IPS-NIHi11 (cell line): ENCODE measurements at regions not wholly inside any gene's neighbourhood (a gene's known extent, or its start where the extent isn't known, plus 50 kb on each side); places are given as distances from the start of the nearest gene placed in this dataset.

Experiments used
- DNase-seq: peaks from one replicate; pipeline ENCODE4 v3.0.0; 2012; ENCODE audit warnings: mixed read lengths, low spot score

GRCh38 chr18:39749154-39749553 is 2183.6 kb upstream of the CELF4 start:
- no peak for DNase-seq

GRCh38 chr18:39748727-39749126 is 2183.1 kb upstream of the CELF4 start:
- no peak for DNase-seq

GRCh38 chr18:39746201-39746600 is 2180.6 kb upstream of the CELF4 start:
- DNase-seq: no peak

GRCh38 chr18:39743463-39743862 is 2177.9 kb upstream of the CELF4 start:
- DNase-seq: no peak

GRCh38 chr18:39741755-39742466 is 2176.3 kb upstream of the CELF4 start:
- no peak for DNase-seq

GRCh38 chr18:39737869-39738268 is 2172.3 kb upstream of the CELF4 start:
- DNase-seq: no peak

GRCh38 chr18:39732918-39733317 is 2167.3 kb upstream of the CELF4 start:
- no peak for DNase-seq

- no peak for DNase-seq
Observed at GRCh38 chr18:39730606-39731005, 2165.0 kb upstream of the CELF4 start.

- no peak for DNase-seq
Observed at GRCh38 chr18:39724652-39725051, 2159.1 kb upstream of the CELF4 start.

- no peak for DNase-seq
Observed at GRCh38 chr18:39721712-39722111, 2156.1 kb upstream of the CELF4 start.

GRCh38 chr18:39713961-39714360 is 2148.4 kb upstream of the CELF4 start:
- DNase-seq: no peak

- no peak for DNase-seq
Observed at GRCh38 chr18:39711701-39712100, 2146.1 kb upstream of the CELF4 start.

- no peak for DNase-seq
Observed at GRCh38 chr18:39705362-39705761, 2139.8 kb upstream of the CELF4 start.

- no peak for DNase-seq
Observed at GRCh38 chr18:39702888-39703287, 2137.3 kb upstream of the CELF4 start.

GRCh38 chr18:39701839-39702238 is 2136.2 kb upstream of the CELF4 start:
- DNase-seq: no peak

- DNase-seq: no peak
Observed at GRCh38 chr18:39701055-39701783, 2135.6 kb upstream of the CELF4 start.

GRCh38 chr18:39699340-39699964 is 2133.9 kb upstream of the CELF4 start:
- no peak for DNase-seq

- DNase-seq: no peak
Observed at GRCh38 chr18:39698436-39698835, 2132.8 kb upstream of the CELF4 start.

GRCh38 chr18:39693359-39693758 is 2127.8 kb upstream of the CELF4 start:
- DNase-seq: no peak

- DNase-seq: no peak
Observed at GRCh38 chr18:39692367-39693015, 2126.9 kb upstream of the CELF4 start.

- DNase-seq: peak; percentile 32
Observed at GRCh38 chr18:39685303-39685902, 2119.8 kb upstream of the CELF4 start.

- DNase-seq: no peak
Observed at GRCh38 chr18:39681061-39681460, 2115.5 kb upstream of the CELF4 start.
